Liver (tissue), 8 donors: ENCODE measurements at regions not wholly inside any gene's neighbourhood (a gene's known extent, or its start where the extent isn't known, plus 50 kb on each side); places are given as distances from the start of the nearest gene placed in this dataset.
A peak's percentile ranks its signal among the peaks of the same experiment; 100 is the strongest.

Experiments
- DNase-seq: peaks from one replicate; pipeline ENCODE4 v3.0.0-alpha.2; 2017; ENCODE audit warnings: low spot score
- H3K27ac ChIP-seq, 2 donors: one replicate each; pipeline ENCODE4 v1.7.0; 2013; ENCODE audit warnings: inconsistent platforms in 2 of 2, low read length in 2 of 2, control low read depth in 1 of 2, low read depth in 1 of 2, mild to moderate bottlenecking in 1 of 2
- H3K27me3 ChIP-seq, 4 donors: one replicate each; pipeline versions ENCODE4 v1.6.1 to v1.7.0; 2013; ENCODE audit warnings: low read length in 3 of 4, inconsistent platforms in 1 of 4, mild to moderate bottlenecking in 1 of 4, moderate library complexity in 1 of 4; ENCODE audit not compliant: control insufficient read depth in 4 of 4, insufficient read depth in 4 of 4
- H3K36me3 ChIP-seq, 4 donors: one replicate each; pipeline versions ENCODE4 v1.6.1 to v1.7.0; 2013; ENCODE audit warnings: low read length in 3 of 4, mild to moderate bottlenecking in 3 of 4, low read depth in 1 of 4, moderate library complexity in 1 of 4; ENCODE audit not compliant: control insufficient read depth in 4 of 4, insufficient read depth in 3 of 4
- H3K4me1 ChIP-seq, 4 donors: one replicate each; pipeline versions ENCODE4 v1.6.1 to v1.7.0; 2013; ENCODE audit warnings: low read length in 3 of 4, mild to moderate bottlenecking in 3 of 4, moderate library complexity in 1 of 4; ENCODE audit not compliant: control insufficient read depth in 4 of 4, insufficient read depth in 4 of 4
- H3K4me3 ChIP-seq, 3 donors: one replicate each; pipeline versions ENCODE4 v1.6.1 to v1.7.0; 2013; ENCODE audit warnings: low read length in 3 of 3, control low read depth in 1 of 3, low read depth in 1 of 3, mild to moderate bottlenecking in 1 of 3
- H3K9ac ChIP-seq, 2 donors: one replicate each; pipeline ENCODE4 v1.7.0; 2013; ENCODE audit warnings: low read length in 2 of 2, mild to moderate bottlenecking in 2 of 2, moderate library complexity in 2 of 2, control low read depth in 1 of 2, low read depth in 1 of 2
- H3K9me3 ChIP-seq, 4 donors: one replicate each; pipeline versions ENCODE4 v1.6.1 to v1.7.0; 2013; ENCODE audit warnings: low read length in 3 of 4; ENCODE audit not compliant: control insufficient read depth in 4 of 4
- CTCF ChIP-seq: fragments of 150-350 bp; IDR thresholded peaks from 2 replicates; pipeline ENCODE4 v1.5.1; 2017; ENCODE audit warnings: improper control_type of control experiment, low read depth, low read length; ENCODE audit not compliant: missing input control
- EGR1 ChIP-seq, 2 donors: IDR thresholded peaks; 2 replicates each; pipeline ENCODE4 v1.6.1; 2016 to 2018; ENCODE audit warnings: antibody characterized with exemption in 2 of 2, low read depth in 2 of 2
- FOXA1 ChIP-seq: IDR thresholded peaks from 2 replicates; pipeline ENCODE4 v1.6.1; 2016; ENCODE audit warnings: antibody characterized with exemption
- FOXA2 ChIP-seq: IDR thresholded peaks from 2 replicates; pipeline ENCODE4 v1.6.1; 2016; ENCODE audit warnings: antibody characterized with exemption
- GABPA ChIP-seq, 2 donors: IDR thresholded peaks in 1 of 2; conservative IDR thresholded peaks in 1 of 2; 2 replicates each; pipeline ENCODE4 v1.6.1; 2016; ENCODE audit warnings: antibody characterized with exemption in 2 of 2, mild to moderate bottlenecking in 1 of 2, moderate library complexity in 1 of 2
- HNF4A ChIP-seq, 2 donors: conservative IDR thresholded peaks; 2 replicates each; pipeline ENCODE4 v1.6.1; 2016; ENCODE audit warnings: antibody characterized with exemption in 2 of 2, mild to moderate bottlenecking in 2 of 2
- HNF4G ChIP-seq: IDR thresholded peaks from 2 replicates; pipeline ENCODE4 v1.6.1; 2016; ENCODE audit warnings: antibody characterized with exemption
- JUND ChIP-seq, 2 donors: IDR thresholded peaks; 2 replicates each; pipeline ENCODE4 v1.6.1; 2016; ENCODE audit warnings: antibody characterized with exemption in 2 of 2
- NR2F2 ChIP-seq: IDR thresholded peaks from 2 replicates; pipeline ENCODE4 v1.6.1; 2016; ENCODE audit warnings: antibody characterized with exemption
- RAD21 ChIP-seq, 2 donors: IDR thresholded peaks; 2 replicates each; pipeline ENCODE4 v1.6.1; 2016; ENCODE audit warnings: antibody characterized with exemption in 2 of 2, mild to moderate bottlenecking in 2 of 2
- RXRA ChIP-seq, 2 donors: IDR thresholded peaks; 2 replicates each; pipeline ENCODE4 v1.6.1; 2017 to 2018; ENCODE audit warnings: antibody characterized with exemption in 2 of 2, mild to moderate bottlenecking in 1 of 2
- SP1 ChIP-seq: IDR thresholded peaks from 2 replicates; pipeline ENCODE4 v1.6.1; 2018; ENCODE audit warnings: antibody characterized with exemption, mild to moderate bottlenecking
- TAF1 ChIP-seq: conservative IDR thresholded peaks from 2 replicates; pipeline ENCODE4 v1.6.1; 2016; ENCODE audit warnings: antibody characterized with exemption, mild to moderate bottlenecking
- YY1 ChIP-seq: IDR thresholded peaks from 2 replicates; pipeline ENCODE4 v1.6.1; 2016; ENCODE audit warnings: antibody characterized with exemption, mild to moderate bottlenecking
- ZBTB33 ChIP-seq: IDR thresholded peaks from 2 replicates; pipeline ENCODE4 v1.6.1; 2016; ENCODE audit warnings: antibody characterized with exemption
- WGBS: extraction: QIAGEN DNeasy Blood & Tissue Kit; methylation state at CpG from one replicate; pipeline ENCODE4 v1.1.7; 2013; 5-methylcytosine and 5-hydroxymethylcytosine counted together
- TF ChIP-seq, protein P1 (sequence below): IDR thresholded peaks from 2 replicates; pipeline ENCODE4 v1.6.1; 2016; ENCODE audit warnings: antibody characterized with exemption
- TF ChIP-seq, protein P2 (sequence below): IDR thresholded peaks from 2 replicates; pipeline ENCODE4 v1.6.1; 2016; ENCODE audit warnings: antibody characterized with exemption, mild to moderate bottlenecking
- donor health status: healthy.
- donor health status: healthy.
- donor health status: healthy.
- donor health status: healthy.
- donor health status: healthy.

GRCh38 chr1:59013276-59013927 is 229.6 kb upstream of the JUN start:
- H3K4me1 ChIP-seq, result no peaks in the 10 kb centered on the region
- no peaks in the 10 kb centered on the region for H3K27me3 ChIP-seq
- no peak for DNase-seq
- no peaks in the 10 kb centered on the region for H3K36me3 ChIP-seq
- H3K27ac ChIP-seq, result peak overlapping the region; percentile 32 to 40
- WGBS, result 69% methylated on average over 16 of the region's 16 CpGs
- H3K9ac ChIP-seq, result no peak overlapping the region
- no peaks in the 10 kb centered on the region for H3K9me3 ChIP-seq
- TF ChIP-seq TAF1 (no peak), SP1 (no peak), NR2F2 (no peak), CTCF (no peak), FOXA2 (no peak), ZBTB33 (no peak), FOXA1 (no peak), RAD21 (IDR thresholded peaks at IDR 0.05) (no peak), RXRA (IDR thresholded peaks at IDR 0.05) (no peak), HNF4A (conservative IDR thresholded peaks at IDR 0.05) (no peak), GABPA (IDR thresholded peaks at IDR 0.05 in 1 of 2, conservative IDR thresholded peaks at IDR 0.05 in 1 of 2) (no peak)
- TF ChIP-seq, protein P1, sequence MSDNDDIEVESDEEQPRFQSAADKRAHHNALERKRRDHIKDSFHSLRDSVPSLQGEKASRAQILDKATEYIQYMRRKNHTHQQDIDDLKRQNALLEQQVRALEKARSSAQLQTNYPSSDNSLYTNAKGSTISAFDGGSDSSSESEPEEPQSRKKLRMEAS, result no peak
- TF ChIP-seq, protein P2, sequence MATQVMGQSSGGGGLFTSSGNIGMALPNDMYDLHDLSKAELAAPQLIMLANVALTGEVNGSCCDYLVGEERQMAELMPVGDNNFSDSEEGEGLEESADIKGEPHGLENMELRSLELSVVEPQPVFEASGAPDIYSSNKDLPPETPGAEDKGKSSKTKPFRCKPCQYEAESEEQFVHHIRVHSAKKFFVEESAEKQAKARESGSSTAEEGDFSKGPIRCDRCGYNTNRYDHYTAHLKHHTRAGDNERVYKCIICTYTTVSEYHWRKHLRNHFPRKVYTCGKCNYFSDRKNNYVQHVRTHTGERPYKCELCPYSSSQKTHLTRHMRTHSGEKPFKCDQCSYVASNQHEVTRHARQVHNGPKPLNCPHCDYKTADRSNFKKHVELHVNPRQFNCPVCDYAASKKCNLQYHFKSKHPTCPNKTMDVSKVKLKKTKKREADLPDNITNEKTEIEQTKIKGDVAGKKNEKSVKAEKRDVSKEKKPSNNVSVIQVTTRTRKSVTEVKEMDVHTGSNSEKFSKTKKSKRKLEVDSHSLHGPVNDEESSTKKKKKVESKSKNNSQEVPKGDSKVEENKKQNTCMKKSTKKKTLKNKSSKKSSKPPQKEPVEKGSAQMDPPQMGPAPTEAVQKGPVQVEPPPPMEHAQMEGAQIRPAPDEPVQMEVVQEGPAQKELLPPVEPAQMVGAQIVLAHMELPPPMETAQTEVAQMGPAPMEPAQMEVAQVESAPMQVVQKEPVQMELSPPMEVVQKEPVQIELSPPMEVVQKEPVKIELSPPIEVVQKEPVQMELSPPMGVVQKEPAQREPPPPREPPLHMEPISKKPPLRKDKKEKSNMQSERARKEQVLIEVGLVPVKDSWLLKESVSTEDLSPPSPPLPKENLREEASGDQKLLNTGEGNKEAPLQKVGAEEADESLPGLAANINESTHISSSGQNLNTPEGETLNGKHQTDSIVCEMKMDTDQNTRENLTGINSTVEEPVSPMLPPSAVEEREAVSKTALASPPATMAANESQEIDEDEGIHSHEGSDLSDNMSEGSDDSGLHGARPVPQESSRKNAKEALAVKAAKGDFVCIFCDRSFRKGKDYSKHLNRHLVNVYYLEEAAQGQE, result no peak
- H3K4me3 ChIP-seq, result no peak overlapping the region

DNA sequence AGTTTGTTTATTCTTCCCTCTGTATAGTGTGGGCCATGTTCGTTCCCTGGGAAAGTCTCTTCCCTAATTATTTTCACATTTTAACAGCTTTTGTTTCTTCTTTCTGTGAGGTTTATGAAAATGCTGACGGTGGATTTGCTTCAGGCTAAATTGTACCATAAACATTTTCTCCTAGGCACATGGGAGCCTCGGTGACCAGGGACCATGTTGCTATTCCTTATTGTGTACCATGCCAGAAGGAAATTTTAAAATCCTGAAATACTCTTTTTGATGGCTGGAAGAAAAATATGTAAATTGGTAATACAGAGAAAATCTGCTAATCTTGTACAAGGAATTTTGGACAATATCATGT is 230.1 kb upstream of the JUN start:
- H3K27ac ChIP-seq, result peak overlapping the region in 1 of 2 donors; percentile 32
- no peaks in the 10 kb centered on the region for H3K27me3 ChIP-seq
- H3K9me3 ChIP-seq, result no peaks in the 10 kb centered on the region
- no peak overlapping the region for H3K9ac ChIP-seq
- H3K36me3 ChIP-seq, result no peaks in the 10 kb centered on the region
- no peaks in the 10 kb centered on the region for H3K4me1 ChIP-seq
- DNase-seq, result no peak
- H3K4me3 ChIP-seq, result no peak overlapping the region
- TF ChIP-seq YY1 (no peak), RXRA (IDR thresholded peaks at IDR 0.05) (no peak), RAD21 (IDR thresholded peaks at IDR 0.05) (no peak), TAF1 (no peak), FOXA2 (no peak), NR2F2 (no peak), JUND (IDR thresholded peaks at IDR 0.05) (no peak), GABPA (IDR thresholded peaks at IDR 0.05 in 1 of 2, conservative IDR thresholded peaks at IDR 0.05 in 1 of 2) (no peak), HNF4G (no peak), HNF4A (conservative IDR thresholded peaks at IDR 0.05) (no peak), SP1 (no peak), FOXA1 (no peak), EGR1 (IDR thresholded peaks at IDR 0.05; ENCODE audit: low read depth in 2 of 2) (no peak)
- 70% methylated on average over 3 of the region's 3 CpGs for WGBS
